ENCODE measurements at regions not wholly inside any gene's neighbourhood (a gene's known extent, or its start where the extent isn't known, plus 50 kb on each side); places are given as distances from the start of the nearest gene placed in this dataset.
"Not testable (repeated sequence)": the region's sequence is repeated elsewhere in the genome, so short reads cannot be mapped to it uniquely, and the experiment has no call there.

DNA sequence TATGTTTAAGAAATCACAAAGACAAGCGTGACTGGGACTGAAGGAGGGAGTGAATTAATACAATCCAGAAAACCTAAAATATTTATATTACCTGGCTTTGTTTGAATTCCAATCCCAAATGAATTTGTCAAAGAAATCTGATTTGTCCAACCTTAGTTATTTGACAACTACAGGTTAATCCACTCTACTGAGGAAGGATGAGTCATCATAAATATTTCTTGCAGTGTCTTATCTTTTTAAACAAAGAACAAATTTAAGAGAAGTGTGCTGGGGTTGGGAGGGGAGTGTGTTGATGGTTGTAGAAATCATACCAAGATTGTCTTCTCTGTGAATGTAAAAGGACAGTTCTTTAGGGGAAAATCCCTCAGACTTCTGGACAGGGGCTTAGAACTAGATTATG lies 1106.3 kb upstream of the SLC39A10 start:
- DNase-seq (ENCODE audit: low read depth in 3 of 3) = no peak

DNA sequence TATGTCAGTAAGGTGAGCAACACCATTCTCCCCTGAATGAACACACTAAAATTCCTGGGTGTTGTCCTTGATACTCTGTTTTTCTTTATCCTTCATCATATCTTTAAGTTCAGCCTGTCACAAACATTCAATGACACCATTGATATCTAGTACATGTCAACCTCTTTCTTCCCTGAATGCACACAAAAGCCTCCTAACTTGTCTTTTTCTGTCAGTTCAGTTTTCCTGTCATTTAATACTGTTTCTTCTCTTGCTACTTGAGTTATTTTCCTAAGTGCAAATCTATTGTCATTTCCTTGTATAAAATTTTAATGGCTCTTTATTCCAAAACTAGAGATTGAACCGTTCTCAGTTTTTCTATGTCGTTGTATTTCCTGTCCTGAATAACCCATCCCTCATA lies 1107.6 kb upstream of the SLC39A10 start:
- no peak for DNase-seq (ENCODE audit: low read depth in 3 of 3)

DNA sequence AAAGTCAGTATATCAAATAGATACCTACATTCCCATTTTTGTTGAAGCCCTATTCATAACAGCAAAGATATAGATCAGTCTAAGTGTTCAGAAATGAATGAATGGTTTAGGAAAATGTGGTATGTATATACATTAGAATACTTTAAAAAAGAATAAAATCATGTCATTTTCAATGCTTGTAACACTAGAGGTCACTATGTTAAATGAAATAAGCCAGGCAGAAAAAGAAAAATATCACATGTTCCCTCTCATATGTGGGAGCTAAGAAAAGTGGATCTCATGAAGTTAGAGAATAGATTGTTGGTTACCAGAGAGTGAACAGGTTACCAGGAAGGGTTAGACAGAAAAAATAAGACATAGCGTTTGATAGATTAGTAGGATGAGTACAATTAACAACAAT lies 1111.0 kb upstream of the SLC39A10 start:
- DNase-seq (ENCODE audit: low read depth in 3 of 3) = no peak

GRCh38 chr2:194539425-194539824 lies 1117.6 kb upstream of the SLC39A10 start:
- no peak for DNase-seq (ENCODE audit: low read depth in 3 of 3)

DNA sequence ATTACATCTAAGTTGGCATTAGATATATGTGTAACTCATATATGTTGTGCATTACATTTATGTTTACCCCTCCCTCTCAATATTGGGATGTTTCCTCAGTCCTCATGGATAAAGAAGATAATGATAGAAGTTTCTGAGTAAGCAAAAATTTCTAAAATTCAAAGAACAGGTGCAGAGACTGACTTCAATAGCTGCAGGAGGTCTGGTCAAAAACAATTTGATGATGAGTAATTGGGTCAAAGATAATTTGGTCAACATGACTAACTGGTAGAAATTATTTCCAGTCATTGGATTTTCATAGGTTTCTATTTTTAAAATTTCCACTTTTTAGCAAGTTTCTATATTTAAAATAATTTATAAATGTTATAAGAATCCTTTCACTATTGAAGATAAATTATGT lies 1130.9 kb upstream of the SLC39A10 start:
- DNase-seq (ENCODE audit: low read depth in 3 of 3) = no peak

GRCh38 chr2:194514281-194514680 lies 1142.7 kb upstream of the SLC39A10 start:
- no peak for DNase-seq (ENCODE audit: low read depth in 3 of 3)

GRCh38 chr2:194511070-194511469 lies 1146.0 kb upstream of the SLC39A10 start:
- DNase-seq (ENCODE audit: low read depth in 3 of 3) = not testable (repeated sequence)

DNA sequence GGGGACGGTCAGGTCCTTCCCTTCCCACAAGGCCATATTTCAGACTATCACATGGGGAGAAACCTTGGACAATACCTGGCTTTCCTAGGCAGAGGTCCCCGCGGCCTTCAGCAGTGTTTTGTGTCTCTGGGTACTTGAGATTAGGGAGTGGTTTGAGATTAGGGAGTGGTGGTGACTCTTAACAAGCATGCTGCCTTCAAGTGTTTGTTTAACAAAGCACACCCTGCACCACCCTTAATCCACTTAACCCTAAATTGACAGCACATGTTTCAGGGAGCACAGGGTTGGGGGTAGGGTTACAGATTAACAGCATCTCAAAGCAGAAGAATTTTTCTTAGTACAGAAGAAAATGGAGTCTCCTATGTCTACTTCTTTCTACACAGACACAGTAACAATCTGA lies 1152.2 kb upstream of the SLC39A10 start:
- DNase-seq (ENCODE audit: low read depth in 3 of 3) = not testable (repeated sequence)

- no peak for DNase-seq (ENCODE audit: low read depth in 3 of 3)
Measured at GRCh38 chr2:194495046-194495445, 1162.0 kb upstream of the SLC39A10 start.

GRCh38 chr2:194494401-194494800 lies 1162.6 kb upstream of the SLC39A10 start:
- DNase-seq (ENCODE audit: low read depth in 3 of 3) = no peak

- DNase-seq (ENCODE audit: low read depth in 3 of 3) = no peak
Measured at GRCh38 chr2:194491409-194492115, 1165.5 kb upstream of the SLC39A10 start.

- DNase-seq (ENCODE audit: low read depth in 3 of 3) = no peak
Measured at GRCh38 chr2:194486326-194486725, 1170.7 kb upstream of the SLC39A10 start.

GRCh38 chr2:194483041-194483440 lies 1174.0 kb upstream of the SLC39A10 start:
- DNase-seq (ENCODE audit: low read depth in 3 of 3) = no peak

- DNase-seq (ENCODE audit: low read depth in 3 of 3) = no peak
Measured at GRCh38 chr2:194465641-194466040, 1191.4 kb upstream of the SLC39A10 start.

GRCh38 chr2:194464964-194465638 lies 1191.9 kb upstream of the SLC39A10 start:
- DNase-seq (ENCODE audit: low read depth in 3 of 3) = no peak

DNA sequence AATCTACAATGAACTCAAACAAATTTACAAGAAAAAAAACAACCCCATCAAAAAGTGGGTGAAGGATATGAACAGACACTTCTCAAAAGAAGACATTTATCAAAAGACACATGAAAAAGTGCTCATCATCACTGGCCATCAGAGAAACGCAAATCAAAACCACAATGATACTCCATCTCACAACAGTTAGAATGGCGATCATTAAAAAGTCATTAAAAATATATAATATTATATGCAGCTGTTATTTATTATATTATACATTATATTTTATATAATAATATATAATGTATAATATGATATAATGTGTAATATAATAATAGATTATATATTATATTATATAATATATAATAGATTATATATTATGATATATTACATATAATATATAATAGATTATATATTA lies 1194.1 kb upstream of the SLC39A10 start:
- DNase-seq (ENCODE audit: low read depth in 3 of 3) = not testable (repeated sequence)

DNA sequence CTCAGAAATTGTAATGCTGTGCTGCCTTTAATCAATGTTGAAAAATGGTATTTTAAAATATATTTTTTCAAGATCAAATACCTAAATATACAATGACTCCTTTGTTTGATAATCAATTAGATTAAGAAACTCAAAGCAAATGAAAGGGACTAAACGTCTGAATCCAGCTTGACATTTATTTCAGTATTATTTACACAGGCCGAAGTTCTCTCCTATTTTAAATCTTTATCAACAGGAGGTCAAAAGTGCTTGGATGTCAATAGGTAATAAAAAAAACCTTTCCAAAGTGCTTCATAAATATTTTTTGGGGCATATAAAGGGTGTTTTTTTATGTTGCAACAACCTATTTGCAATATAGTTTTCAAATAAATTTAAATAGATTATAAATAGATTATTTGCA lies 1201.7 kb upstream of the SLC39A10 start:
- DNase-seq (ENCODE audit: low read depth in 3 of 3) = no peak

DNA sequence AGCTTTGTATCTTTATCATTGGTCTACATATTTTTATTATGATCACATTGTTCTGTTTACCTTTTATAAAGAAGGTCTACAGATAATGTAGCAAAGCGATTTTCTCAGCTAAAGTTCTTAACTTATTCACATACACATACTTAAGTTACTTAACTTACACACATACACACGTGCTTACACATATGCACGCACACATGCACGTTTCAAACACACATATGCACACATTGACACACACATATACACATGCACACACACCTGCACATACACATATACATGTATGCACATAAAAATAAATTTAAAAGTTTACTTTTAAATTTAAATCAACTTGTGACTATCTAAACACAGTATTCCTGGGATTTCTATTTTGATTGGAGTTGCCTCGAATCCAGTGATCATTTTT lies 1204.5 kb upstream of the SLC39A10 start:
- no peak for DNase-seq (ENCODE audit: low read depth in 3 of 3)

DNA sequence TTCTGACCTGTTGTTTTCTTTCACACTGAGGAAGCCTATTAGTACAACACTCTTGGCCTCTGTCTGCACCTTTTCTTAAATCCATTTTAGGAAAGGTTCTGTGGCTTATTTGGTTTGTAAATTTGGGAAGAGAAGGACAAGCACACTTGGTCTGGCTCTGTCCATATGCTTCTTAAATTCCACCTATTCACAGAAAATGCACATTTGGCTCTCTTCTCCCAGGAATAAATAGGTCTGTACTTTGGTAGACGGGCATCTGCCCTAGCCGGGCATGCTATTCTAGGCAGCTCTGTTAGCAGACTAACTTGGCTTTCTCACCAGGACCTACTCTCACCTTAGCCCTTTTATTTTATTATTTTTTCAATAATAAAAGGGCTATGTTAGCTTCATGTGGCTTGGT lies 1211.8 kb upstream of the SLC39A10 start:
- DNase-seq (ENCODE audit: low read depth in 3 of 3) = no peak

DNA sequence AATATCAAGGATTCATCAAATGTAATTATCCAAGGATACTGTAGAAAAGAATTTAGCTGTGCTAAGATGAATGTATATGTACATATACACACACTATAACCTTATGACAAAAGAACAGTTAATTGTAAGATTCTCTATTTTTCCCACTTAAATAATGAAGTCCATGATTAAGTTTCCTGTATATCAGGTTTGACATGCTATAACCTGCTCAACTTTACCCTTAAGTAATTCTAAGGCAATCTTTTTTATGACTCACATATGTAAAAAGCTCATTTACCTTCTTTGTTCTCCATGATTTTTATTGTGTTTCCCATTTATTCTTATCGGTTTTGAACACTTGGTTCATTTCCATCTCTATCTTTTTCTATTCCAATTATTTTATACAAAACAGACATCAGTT lies 1213.1 kb upstream of the SLC39A10 start:
- DNase-seq (ENCODE audit: low read depth in 3 of 3) = no peak

DNA sequence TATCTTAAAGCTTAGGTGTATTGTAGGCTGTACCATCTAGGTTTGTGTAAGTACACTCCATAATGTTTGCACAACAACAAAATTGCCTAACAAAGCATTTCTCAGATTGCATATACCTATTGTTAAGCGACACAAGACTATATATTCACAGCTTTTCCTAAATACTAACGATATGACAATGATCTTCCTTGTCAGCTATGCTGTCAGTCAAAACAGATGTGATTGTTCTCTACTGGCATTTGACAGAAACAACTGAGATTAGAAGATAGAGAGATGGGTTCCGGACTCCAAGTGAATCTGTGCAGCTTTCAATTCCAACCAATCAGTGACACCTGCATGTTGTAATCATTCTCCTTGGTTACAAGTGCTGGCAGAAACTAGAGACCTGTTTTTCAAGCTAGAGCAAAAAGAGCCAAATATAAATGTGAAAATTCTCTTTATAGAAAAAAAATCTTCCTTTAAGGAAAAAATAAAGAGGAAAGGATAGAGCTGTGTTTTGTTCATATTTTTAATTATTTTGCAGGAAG lies 1232.3 kb upstream of the SLC39A10 start:
- no peak for DNase-seq (ENCODE audit: low read depth in 3 of 3)

DNA sequence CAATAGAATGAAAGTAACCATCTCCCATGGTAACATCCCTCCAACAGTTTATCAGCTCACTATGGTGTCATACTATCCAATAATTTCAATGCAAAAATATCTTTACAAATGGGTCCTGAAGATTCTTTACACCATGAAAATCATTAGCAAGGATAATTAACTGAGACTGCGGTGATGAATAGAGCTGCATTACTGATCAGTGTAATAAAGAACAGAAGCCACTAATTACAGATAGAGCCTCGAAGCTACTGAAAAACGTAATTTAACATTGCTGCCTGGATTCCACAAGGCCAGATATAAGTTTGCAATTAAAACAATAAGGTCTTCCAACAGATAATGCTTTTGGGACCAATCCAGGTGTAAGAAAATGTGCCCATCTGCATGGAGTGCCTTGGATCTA lies 1245.8 kb upstream of the SLC39A10 start:
- DNase-seq (ENCODE audit: low read depth in 3 of 3) = no peak

DNA sequence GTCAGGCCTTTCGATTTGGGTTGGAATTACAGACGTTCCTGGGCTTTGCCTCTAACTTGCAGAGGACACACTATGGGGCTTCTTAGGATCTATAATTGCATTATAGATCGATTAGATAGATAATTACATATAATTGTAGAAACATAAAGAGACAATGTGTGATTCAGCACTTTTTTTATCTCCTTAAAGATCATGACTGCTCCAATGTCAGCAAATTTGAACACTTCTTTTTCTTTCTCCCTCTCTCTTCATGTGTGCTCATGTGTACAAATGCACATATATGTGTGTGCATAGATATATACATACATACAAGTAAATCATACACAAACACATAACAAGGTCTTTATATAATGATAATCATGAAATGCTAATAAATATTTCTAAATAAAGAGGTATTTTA lies 1261.2 kb upstream of the SLC39A10 start:
- no peak for DNase-seq (ENCODE audit: low read depth in 3 of 3)

All from stimulated activated CD4-positive, alpha-beta T cell treated with anti-CD3 and anti-CD28 coated beads, TNF-alpha, amount 100 ng/mL, for 24 hours (primary cell).